Endothelial cell of umbilical vein (primary cell): ENCODE measurements at regions not wholly inside any gene's neighbourhood (a gene's known extent, or its start where the extent isn't known, plus 50 kb on each side); places are given as distances from the start of the nearest gene placed in this dataset.

Experiments used
- BruUV-seq: library from RNA; stranded (reverse); fragments of 400-500 nt; replicated peaks from 2 replicates; lab custom pipeline; 2021; lab: Mats Ljungman, UMichigan
- CTCF ChIA-PET: fragments of 300-600, 350-600 bp; sonication (Branson Sonifier 250); formaldehyde crosslinking; loops from one replicate; lab custom pipeline; 2021; ENCODE audit warnings: antibody characterized with exemption, inconsistent platforms; lab: Charles Lee
- POLR2A ChIA-PET: fragments of 300-600, 350-600 bp; sonication (Branson Sonifier 250); formaldehyde crosslinking; loops from one replicate; lab custom pipeline; 2021; ENCODE audit warnings: antibody characterized with exemption, inconsistent platforms; lab: Charles Lee
- DNase-seq: peaks from one replicate; pipeline ENCODE4 v3.0.0-alpha.2; 2011; ENCODE audit warnings: low read depth, low spot score
- FAIRE-seq: peaks from 2 replicates; lab custom pipeline; 2011; peaks lifted over from hg19 to GRCh38; lab: Jason Lieb, UNC
- H2AFZ ChIP-seq: 2 replicates; pipeline ENCODE4 v1.6.0; 2012; ENCODE audit warnings: low read depth, low read length, control low read depth, inconsistent platforms
- H3K27ac ChIP-seq: 2 replicates; pipeline ENCODE4 v1.5.1; 2011; ENCODE audit warnings: low read depth, mild to moderate bottlenecking, control low read depth, low read length, moderate library complexity; ENCODE audit not compliant: insufficient read depth
- H3K27me3 ChIP-seq, 2 experiments: 2 replicates each; pipeline versions ENCODE4 v1.6.0 to v1.6.1; 2011; ENCODE audit warnings: low read length in 2 of 2, mixed read lengths in 1 of 2; ENCODE audit not compliant: control insufficient read depth in 2 of 2, insufficient read depth in 2 of 2
- H3K36me3 ChIP-seq, 2 experiments: 2 replicates in 1 of 2; 3 replicates in 1 of 2; pipeline ENCODE4 v1.5.1; 2011; ENCODE audit warnings: low read length in 2 of 2, mild to moderate bottlenecking in 1 of 2, moderate library complexity in 1 of 2; ENCODE audit not compliant: control insufficient read depth in 2 of 2, insufficient read depth in 2 of 2; ENCODE audit errors: extremely low read depth in 1 of 2
- H3K4me1 ChIP-seq: 3 replicates; pipeline ENCODE4 v1.5.1; 2011; ENCODE audit warnings: mild to moderate bottlenecking, low read length; ENCODE audit not compliant: control insufficient read depth, insufficient read depth; ENCODE audit errors: extremely low read depth
- H3K4me2 ChIP-seq: 2 replicates; pipeline ENCODE4 v1.6.1; 2011; ENCODE audit warnings: low read length, control low read depth, mixed read lengths; ENCODE audit not compliant: insufficient read depth
- H3K4me3 ChIP-seq, 3 experiments: fragments of 200-600 bp in 1 of 3; sonication (generic), shearing (Covaris generic) in 1 of 3; replicated peaks in 1 of 3; 2 replicates each; pipeline ENCODE4 v1.5.1; 2011 to 2016; ENCODE audit warnings: control low read depth in 3 of 3, low read length in 3 of 3, mild to moderate bottlenecking in 2 of 3, inconsistent platforms in 1 of 3, low read depth in 1 of 3, moderate library complexity in 1 of 3; ENCODE audit not compliant: insufficient read depth in 1 of 3
- H3K79me2 ChIP-seq: 2 replicates; pipeline ENCODE4 v1.6.0; 2012; ENCODE audit warnings: low read length, inconsistent platforms; ENCODE audit not compliant: control insufficient read depth, insufficient read depth
- H3K9ac ChIP-seq: replicated peaks from 2 replicates; pipeline ENCODE3; 2011; ENCODE audit warnings: low read length, control low read depth; ENCODE audit not compliant: insufficient read depth; ENCODE audit errors: extremely low read depth
- H3K9me1 ChIP-seq: replicated peaks from 3 replicates; pipeline ENCODE4 v1.6.0; 2011; ENCODE audit warnings: mild to moderate bottlenecking, low read length; ENCODE audit not compliant: control insufficient read depth, insufficient read depth; ENCODE audit errors: extremely low read depth
- H3K9me3 ChIP-seq: replicated peaks from 2 replicates; pipeline ENCODE4 v1.5.1; 2012; ENCODE audit warnings: low read length, inconsistent platforms; ENCODE audit not compliant: control insufficient read depth, insufficient read depth
- H4K20me1 ChIP-seq: replicated peaks from 2 replicates; pipeline ENCODE3; 2011; ENCODE audit warnings: mild to moderate bottlenecking, low read length; ENCODE audit not compliant: control insufficient read depth, insufficient read depth; ENCODE audit errors: extremely low read depth
- CTCF ChIP-seq, 2 donors: IDR thresholded peaks; 1 replicate in 1 of 2; 2 replicates in 1 of 2; pipeline ENCODE4 v1.5.1; 2011; ENCODE audit warnings: low read length in 2 of 2, mild to moderate bottlenecking in 2 of 2, moderate library complexity in 2 of 2, control low read depth in 1 of 2, inconsistent platforms in 1 of 2, low read depth in 1 of 2; ENCODE audit not compliant: insufficient read depth in 1 of 2; ENCODE audit errors: extremely low read depth in 1 of 2
- EZH2 ChIP-seq: IDR thresholded peaks from 2 replicates; pipeline ENCODE4 v1.6.1; 2012; ENCODE audit warnings: borderline replicate concordance, low read depth, mild to moderate bottlenecking, moderate library complexity, low read length, inconsistent platforms; ENCODE audit not compliant: severe bottlenecking
- FOS ChIP-seq: IDR thresholded peaks from 2 replicates; pipeline ENCODE4 v1.6.1; 2011; ENCODE audit warnings: mild to moderate bottlenecking, low read length, moderate library complexity, borderline replicate concordance; ENCODE audit not compliant: insufficient read depth
- GATA2 ChIP-seq: IDR thresholded peaks from 2 replicates; pipeline ENCODE4 v1.7.0; 2011; ENCODE audit warnings: low read depth, mild to moderate bottlenecking, moderate library complexity, mixed read lengths, low read length; ENCODE audit not compliant: insufficient read length, insufficient read depth
- JUN ChIP-seq: IDR thresholded peaks from 2 replicates; pipeline ENCODE4 v1.6.1; 2011; ENCODE audit warnings: borderline replicate concordance, low read depth; ENCODE audit not compliant: insufficient read length, insufficient read depth
- MAX ChIP-seq: IDR thresholded peaks from 2 replicates; pipeline ENCODE4 v1.6.1; 2011; ENCODE audit not compliant: insufficient read depth, insufficient read length
- MYC ChIP-seq: IDR thresholded peaks from one replicate; pipeline ENCODE4 v1.6.1; 2011; ENCODE audit warnings: mild to moderate bottlenecking, low read depth, low read length
- POLR2A ChIP-seq: IDR thresholded peaks from 2 replicates; pipeline ENCODE4 v1.6.1; 2012; ENCODE audit warnings: low read depth, mild to moderate bottlenecking, control low read depth, low read length
- POLR2AphosphoS5 ChIP-seq: IDR thresholded peaks from 2 replicates; pipeline ENCODE4 v1.6.1; 2012; ENCODE audit warnings: low read depth, mild to moderate bottlenecking, control low read depth, low read length, moderate library complexity; ENCODE audit not compliant: insufficient read depth
- dilution Hi-C: fragments of 300-500 bp; cut with MboI; formaldehyde crosslinking; loops from one replicate; pipeline ENCODE4 v1.15.0; 2019; ENCODE audit warnings: low sequenced_read_pairs; ENCODE audit not compliant: extremely low pct_ligation_motif_present
- intact Hi-C: fragments of 100-400 bp; cut with micrococcal nuclease; formaldehyde crosslinking; loops from one replicate; pipeline ENCODE4 v1.10.0; 2022

- Histone ChIP-seq H3K9me1 (no peaks in the 10 kb centered on the region), H3K4me1 (no peaks in the 10 kb centered on the region), H2AFZ (no peak overlapping the region), H3K27ac (no peak overlapping the region), H3K9ac (no peak overlapping the region), H4K20me1 (no peaks in the 10 kb centered on the region), H3K36me3 (no peaks in the 10 kb centered on the region), H3K4me3 (no peak overlapping the region), H3K9me3 (no peaks in the 10 kb centered on the region), H3K4me2 (no peak overlapping the region), H3K79me2 (no peaks in the 10 kb centered on the region), H3K27me3 (no peaks in the 10 kb centered on the region)
- intact Hi-C loops (no loop called here), dilution Hi-C loops (no loop called here)
- ChIA-PET CTCF (no interaction called here), POLR2A (no interaction called here)
- TF ChIP-seq MYC: no peak
- BruUV-seq: no TSS peak
- FAIRE-seq: no peak
- no peak for DNase-seq
Observed at GRCh38 chr2:240356700-240357640, 78.5 kb upstream of the GPC1 start.

- Histone ChIP-seq H3K9me3 (no peaks in the 10 kb centered on the region), H3K79me2 (no peaks in the 10 kb centered on the region), H3K4me1 (no peaks in the 10 kb centered on the region), H2AFZ (no peak overlapping the region), H3K9me1 (no peaks in the 10 kb centered on the region), H3K36me3 (no peaks in the 10 kb centered on the region), H3K4me2 (no peak overlapping the region), H3K27ac (no peak overlapping the region), H4K20me1 (no peaks in the 10 kb centered on the region), H3K9ac (no peak overlapping the region), H3K27me3 (no peaks in the 10 kb centered on the region), H3K4me3 (no peak overlapping the region)
- ChIA-PET POLR2A (no interaction called here), CTCF (no interaction called here)
- no peak for DNase-seq
- dilution Hi-C loops: no loop called here
- TF ChIP-seq FOS (no peak), GATA2 (no peak), MAX (no peak), EZH2 (no peak), POLR2AphosphoS5 (no peak), POLR2A (no peak), JUN (no peak), MYC (no peak), CTCF (IDR thresholded peaks at IDR 0.05; ENCODE audit: extremely low read depth in 1 of 2, insufficient read depth in 1 of 2, low read depth in 1 of 2, low read length in 2 of 2) (no peak)
- no TSS peak for BruUV-seq
- FAIRE-seq: no peak
- intact Hi-C loops: no loop called here
Observed at GRCh38 chr2:240357641-240358012, 77.8 kb upstream of the GPC1 start.
